ENCODE measurements at regions not wholly inside any gene's neighbourhood (a gene's known extent, or its start where the extent isn't known, plus 50 kb on each side); places are given as distances from the start of the nearest gene placed in this dataset.

GRCh38 chr19:37829526-37829925 is 50.1 kb upstream of the ZNF573 start:
- POLR2A ChIA-PET = no interaction called here
- peaks cover 9 to 91% (median 60%) of the 10 kb centered on the region in 9 donors for H3K9me3 Mint-ChIP-seq

More at GRCh38 chr19:37829526-37829925, 50.1 kb upstream of the ZNF573 start:
- peaks cover 7 to 43% (median 23%) of the 10 kb centered on the region in 3 donors for H3K36me3 Mint-ChIP-seq
- H3K27me3 Mint-ChIP-seq = peaks cover 0 to 10% (median 0%) of the 10 kb centered on the region in 5 donors
- no peak for DNase-seq
- ATAC-seq = no peak
- H3K27ac Mint-ChIP-seq = no peak overlapping the region
- no peaks in the 10 kb centered on the region for H3K4me1 Mint-ChIP-seq
- H3K4me3 Mint-ChIP-seq = no peak overlapping the region

All from naive thymus-derived CD8-positive, alpha-beta T cell (primary cell).